Endothelial cell (in vitro differentiated cells): ENCODE measurements at regions not wholly inside any gene's neighbourhood (a gene's known extent, or its start where the extent isn't known, plus 50 kb on each side); places are given as distances from the start of the nearest gene placed in this dataset.

ENCODE experiments used
- DNase-seq: peaks from one replicate; pipeline ENCODE4 v3.0.0; 2021; ENCODE audit warnings: low spot score
- H3K27ac Mint-ChIP-seq: one replicate; pipeline ENCODE4 v1.8.0; 2021; ENCODE audit warnings: mixed read lengths, inconsistent platforms; ENCODE audit not compliant: unreplicated experiment
- H3K27me3 Mint-ChIP-seq: one replicate; pipeline ENCODE4 v1.8.0; 2021; ENCODE audit warnings: mild to moderate bottlenecking, moderate library complexity, mixed read lengths, inconsistent platforms; ENCODE audit not compliant: unreplicated experiment
- H3K36me3 Mint-ChIP-seq: one replicate; pipeline ENCODE4 v1.8.0; 2021; ENCODE audit warnings: mild to moderate bottlenecking, low read depth, mixed read lengths, inconsistent platforms; ENCODE audit not compliant: unreplicated experiment
- H3K4me1 Mint-ChIP-seq: one replicate; pipeline ENCODE4 v1.8.0; 2021; ENCODE audit warnings: mild to moderate bottlenecking, mixed read lengths, inconsistent platforms; ENCODE audit not compliant: unreplicated experiment
- H3K4me3 Mint-ChIP-seq: one replicate; pipeline ENCODE4 v1.8.0; 2021; ENCODE audit warnings: mild to moderate bottlenecking, mixed read lengths, inconsistent platforms; ENCODE audit not compliant: unreplicated experiment
- H3K9me3 Mint-ChIP-seq: one replicate; pipeline ENCODE4 v1.8.0; 2021; ENCODE audit warnings: mixed read lengths, inconsistent platforms; ENCODE audit not compliant: unreplicated experiment
- TF ChIP-seq, protein P1 (sequence below): fragments of 200-600 bp; sonication (generic); IDR thresholded peaks from one replicate; pipeline ENCODE4 v1.5.0; 2021; ENCODE audit warnings: antibody characterized with exemption; ENCODE audit not compliant: unreplicated experiment

DNA sequence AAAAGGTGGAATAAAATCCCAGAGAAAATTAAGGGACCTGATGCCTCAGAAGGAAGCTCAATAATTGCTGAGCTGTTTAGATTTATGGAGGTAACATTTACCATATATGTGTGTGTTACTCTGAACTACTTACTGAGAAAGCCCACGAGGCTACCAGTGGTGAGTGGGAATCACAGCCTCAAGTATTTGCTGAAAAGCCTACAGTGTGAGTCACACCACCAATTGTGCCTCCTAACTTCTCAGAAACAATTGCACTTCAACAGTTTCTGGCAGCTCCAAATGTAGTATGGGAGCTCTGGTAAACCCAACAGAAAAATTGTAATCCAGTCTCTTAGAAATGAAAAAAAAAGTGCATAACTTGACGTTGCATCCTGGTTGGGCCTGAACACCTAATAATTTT is 551.6 kb downstream of the PRDM9 start:
- no peak overlapping the region for H3K27ac Mint-ChIP-seq
- DNase-seq: no peak
- no peaks in the 10 kb centered on the region for H3K4me1 Mint-ChIP-seq
- TF ChIP-seq, protein P1, sequence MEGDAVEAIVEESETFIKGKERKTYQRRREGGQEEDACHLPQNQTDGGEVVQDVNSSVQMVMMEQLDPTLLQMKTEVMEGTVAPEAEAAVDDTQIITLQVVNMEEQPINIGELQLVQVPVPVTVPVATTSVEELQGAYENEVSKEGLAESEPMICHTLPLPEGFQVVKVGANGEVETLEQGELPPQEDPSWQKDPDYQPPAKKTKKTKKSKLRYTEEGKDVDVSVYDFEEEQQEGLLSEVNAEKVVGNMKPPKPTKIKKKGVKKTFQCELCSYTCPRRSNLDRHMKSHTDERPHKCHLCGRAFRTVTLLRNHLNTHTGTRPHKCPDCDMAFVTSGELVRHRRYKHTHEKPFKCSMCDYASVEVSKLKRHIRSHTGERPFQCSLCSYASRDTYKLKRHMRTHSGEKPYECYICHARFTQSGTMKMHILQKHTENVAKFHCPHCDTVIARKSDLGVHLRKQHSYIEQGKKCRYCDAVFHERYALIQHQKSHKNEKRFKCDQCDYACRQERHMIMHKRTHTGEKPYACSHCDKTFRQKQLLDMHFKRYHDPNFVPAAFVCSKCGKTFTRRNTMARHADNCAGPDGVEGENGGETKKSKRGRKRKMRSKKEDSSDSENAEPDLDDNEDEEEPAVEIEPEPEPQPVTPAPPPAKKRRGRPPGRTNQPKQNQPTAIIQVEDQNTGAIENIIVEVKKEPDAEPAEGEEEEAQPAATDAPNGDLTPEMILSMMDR: no peak
- H3K27me3 Mint-ChIP-seq: no peaks in the 10 kb centered on the region
- H3K4me3 Mint-ChIP-seq: no peak overlapping the region
- no peaks in the 10 kb centered on the region for H3K9me3 Mint-ChIP-seq
- H3K36me3 Mint-ChIP-seq: no peaks in the 10 kb centered on the region

DNA sequence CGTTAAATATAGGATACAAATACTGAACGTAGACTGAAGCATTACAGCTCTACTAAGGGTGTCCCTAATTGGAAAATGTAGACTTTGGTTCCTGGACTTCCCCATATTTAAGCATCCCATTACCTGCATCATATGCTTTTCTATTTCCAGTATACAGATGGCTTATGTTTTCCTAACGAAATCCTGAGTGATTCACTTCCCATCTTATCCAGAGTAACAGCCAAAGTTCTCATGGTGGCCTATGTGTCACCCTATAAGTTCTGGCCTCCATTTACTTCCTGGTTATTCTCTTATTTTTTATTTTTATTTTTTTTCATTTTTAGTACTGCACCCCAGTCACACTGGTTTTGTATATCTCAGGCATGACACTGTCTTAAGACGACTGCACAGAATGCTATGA is 552.3 kb downstream of the PRDM9 start:
- DNase-seq: no peak
- no peaks in the 10 kb centered on the region for H3K4me1 Mint-ChIP-seq
- H3K9me3 Mint-ChIP-seq: no peaks in the 10 kb centered on the region
- TF ChIP-seq, protein P1: no peak
- H3K27ac Mint-ChIP-seq: no peak overlapping the region
- no peaks in the 10 kb centered on the region for H3K36me3 Mint-ChIP-seq
- no peaks in the 10 kb centered on the region for H3K27me3 Mint-ChIP-seq
- H3K4me3 Mint-ChIP-seq: no peak overlapping the region

DNA sequence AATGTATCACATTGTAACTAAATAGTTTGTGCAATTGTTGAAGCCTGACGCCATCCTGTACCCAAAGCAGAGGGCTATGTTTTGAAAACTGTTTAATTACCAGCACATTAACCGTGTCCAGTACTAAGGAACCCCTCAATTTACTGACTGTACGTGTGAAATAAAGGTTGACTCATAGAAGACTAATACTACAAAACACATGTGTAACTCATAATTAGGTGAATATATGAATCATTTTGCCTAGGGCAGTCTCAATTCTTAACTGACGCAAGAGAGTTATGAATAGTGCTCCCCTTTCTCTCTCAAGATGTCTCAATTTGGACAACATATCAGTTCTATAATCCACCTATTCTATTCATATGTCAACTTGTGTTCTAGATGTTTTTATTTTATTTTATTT is 558.4 kb downstream of the PRDM9 start:
- TF ChIP-seq, protein P1: no peak
- no peaks in the 10 kb centered on the region for H3K4me1 Mint-ChIP-seq

DNA sequence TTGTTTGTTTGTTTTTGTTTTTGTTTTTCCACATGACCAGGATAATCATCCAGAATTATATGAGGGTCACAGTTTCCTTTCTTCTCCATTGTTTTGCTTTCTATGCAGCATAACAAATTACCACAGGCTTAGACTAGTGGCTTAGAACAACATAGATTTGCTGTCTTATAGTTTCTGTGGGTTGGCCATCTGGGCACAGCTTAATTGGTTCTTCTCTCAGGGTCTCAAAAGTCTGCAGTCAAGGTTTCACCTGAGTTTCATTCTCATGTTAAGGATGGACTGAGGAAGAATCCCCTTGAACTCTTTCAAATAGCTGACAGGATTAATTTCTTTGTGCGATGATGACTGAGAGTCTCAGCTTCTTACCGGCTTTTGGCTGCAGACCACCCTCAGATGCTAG is 559.8 kb downstream of the PRDM9 start:
- H3K4me3 Mint-ChIP-seq: no peak overlapping the region
- peaks cover 2% of the 10 kb centered on the region for H3K27me3 Mint-ChIP-seq
- peaks cover under 1% of the 10 kb centered on the region for H3K4me1 Mint-ChIP-seq
- H3K9me3 Mint-ChIP-seq: no peaks in the 10 kb centered on the region
- DNase-seq: no peak
- H3K27ac Mint-ChIP-seq: no peak overlapping the region
- TF ChIP-seq, protein P1: no peak
- peaks cover 5% of the 10 kb centered on the region for H3K36me3 Mint-ChIP-seq

More for the DNA sequence above, 558.4 kb downstream of the PRDM9 start:
- no peak overlapping the region for H3K4me3 Mint-ChIP-seq
- H3K36me3 Mint-ChIP-seq: peaks cover 5% of the 10 kb centered on the region
- no peak for DNase-seq
- H3K9me3 Mint-ChIP-seq: no peaks in the 10 kb centered on the region
- H3K27me3 Mint-ChIP-seq: no peaks in the 10 kb centered on the region
- no peak overlapping the region for H3K27ac Mint-ChIP-seq

DNA sequence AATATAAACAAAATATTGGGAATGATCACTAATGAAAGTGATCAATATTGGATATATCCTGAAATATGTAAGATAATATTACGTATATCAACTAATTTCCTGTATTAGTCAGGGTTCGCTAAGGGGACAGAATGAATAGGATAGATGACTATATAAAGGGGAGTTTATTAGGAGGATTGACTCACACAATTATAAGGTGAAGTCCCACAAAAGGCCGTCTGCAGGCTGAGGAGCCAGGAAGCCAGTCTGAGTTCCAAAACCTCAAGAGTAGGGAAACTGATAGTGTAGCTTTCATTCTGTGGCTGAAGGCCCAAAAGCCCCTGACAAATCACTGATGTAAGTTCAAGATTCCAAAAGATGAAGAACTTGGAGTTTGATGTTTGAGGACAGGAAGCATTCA is 561.1 kb downstream of the PRDM9 start:
- TF ChIP-seq, protein P1: no peak
- H3K27me3 Mint-ChIP-seq: peaks cover 2% of the 10 kb centered on the region
- H3K27ac Mint-ChIP-seq: no peak overlapping the region
- peaks cover 5% of the 10 kb centered on the region for H3K36me3 Mint-ChIP-seq
- no peak for DNase-seq
- H3K4me3 Mint-ChIP-seq: no peak overlapping the region
- no peaks in the 10 kb centered on the region for H3K9me3 Mint-ChIP-seq
- H3K4me1 Mint-ChIP-seq: peaks cover 10% of the 10 kb centered on the region
